Uterus (tissue), 3 donors: ENCODE measurements at regions not wholly inside any gene's neighbourhood (a gene's known extent, or its start where the extent isn't known, plus 50 kb on each side); places are given as distances from the start of the nearest gene placed in this dataset.

Experiments
- DNase-seq, 2 donors: peaks; one replicate each; pipeline ENCODE4 v3.0.0-alpha.2; 2019 to 2020
- H3K27ac ChIP-seq, 2 donors: fragments of 200-600 bp; sonication (generic); 1 replicate in 1 of 2; 2 replicates in 1 of 2; pipeline ENCODE4 v1.5.1; 2016 to 2018
- H3K27me3 ChIP-seq, 2 donors: fragments of 200-600 bp; sonication (generic); one replicate each; pipeline ENCODE4 v1.5.1; 2018 to 2019; ENCODE audit warnings: control low read depth in 1 of 2
- H3K36me3 ChIP-seq, 2 donors: fragments of 200-600 bp; sonication (generic); one replicate each; pipeline ENCODE4 v1.5.1; 2019; ENCODE audit warnings: control low read depth in 1 of 2
- H3K4me1 ChIP-seq, 2 donors: fragments of 200-600 bp; sonication (generic); one replicate each; pipeline ENCODE4 v1.5.1; 2018 to 2019; ENCODE audit warnings: control low read depth in 1 of 2
- H3K4me3 ChIP-seq, 2 donors: fragments of 200-600 bp; sonication (generic); 1 replicate in 1 of 2; 2 replicates in 1 of 2; pipeline ENCODE4 v1.5.1; 2018 to 2019; ENCODE audit warnings: mild to moderate bottlenecking in 1 of 2
- H3K9me3 ChIP-seq, 2 donors: fragments of 200-600 bp; sonication (generic); one replicate each; pipeline ENCODE4 v1.5.1; 2019; ENCODE audit warnings: control low read depth in 1 of 2
- POLR2A ChIP-seq, 2 donors: fragments of 450-650 bp; IDR thresholded peaks; one replicate each; pipeline ENCODE4 v1.6.1; 2016; ENCODE audit warnings: antibody characterized with exemption in 2 of 2, mild to moderate bottlenecking in 1 of 2, moderate library complexity in 1 of 2
- intact Hi-C: fragments of 100-400 bp; cut with DNase I; formaldehyde crosslinking; loops from one replicate; pipeline ENCODE4 v1.15.1; 2023; ENCODE audit warnings: low total_unique reads
- TF ChIP-seq, protein P1 (sequence below), 4 experiments: fragments of 200-600 bp in 2 of 4; fragments of 450-650 bp in 2 of 4; sonication (generic) in 2 of 4; IDR thresholded peaks; one replicate each; pipeline ENCODE4 v1.5.1; 2016 to 2019; ENCODE audit warnings: antibody characterized with exemption in 4 of 4, mild to moderate bottlenecking in 2 of 4, moderate library complexity in 1 of 4
- donor health status: DM: yes; HTN: yes; CAD: no.

DNA sequence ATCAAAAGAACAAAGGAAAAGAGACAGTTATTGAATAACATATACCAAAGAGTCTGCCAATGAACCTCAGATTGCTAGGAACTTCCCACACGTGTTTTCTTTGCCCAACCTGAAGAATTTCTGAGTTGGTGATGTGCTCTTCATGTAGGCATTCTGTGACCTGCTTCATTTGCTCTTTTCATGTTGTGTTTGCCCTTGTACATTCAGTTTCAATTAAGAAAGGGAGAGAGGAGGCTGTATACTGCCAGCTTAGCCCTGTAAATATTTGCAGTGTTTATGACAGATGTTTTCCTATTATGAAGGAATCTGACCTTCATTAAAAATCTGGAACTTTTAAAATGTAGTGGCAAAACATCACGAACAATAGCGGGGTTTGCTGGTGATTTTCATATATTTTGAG, 168.5 kb downstream of the GAS1 start:
- Histone ChIP-seq H3K36me3 (no peaks in the 10 kb centered on the region), H3K4me3 (no peak overlapping the region), H3K4me1 (peaks cover 0 to 7% of the 10 kb centered on the region in 2 donors), H3K27ac (no peak overlapping the region), H3K27me3 (no peaks in the 10 kb centered on the region), H3K9me3 (no peaks in the 10 kb centered on the region)
- TF ChIP-seq, protein P1, sequence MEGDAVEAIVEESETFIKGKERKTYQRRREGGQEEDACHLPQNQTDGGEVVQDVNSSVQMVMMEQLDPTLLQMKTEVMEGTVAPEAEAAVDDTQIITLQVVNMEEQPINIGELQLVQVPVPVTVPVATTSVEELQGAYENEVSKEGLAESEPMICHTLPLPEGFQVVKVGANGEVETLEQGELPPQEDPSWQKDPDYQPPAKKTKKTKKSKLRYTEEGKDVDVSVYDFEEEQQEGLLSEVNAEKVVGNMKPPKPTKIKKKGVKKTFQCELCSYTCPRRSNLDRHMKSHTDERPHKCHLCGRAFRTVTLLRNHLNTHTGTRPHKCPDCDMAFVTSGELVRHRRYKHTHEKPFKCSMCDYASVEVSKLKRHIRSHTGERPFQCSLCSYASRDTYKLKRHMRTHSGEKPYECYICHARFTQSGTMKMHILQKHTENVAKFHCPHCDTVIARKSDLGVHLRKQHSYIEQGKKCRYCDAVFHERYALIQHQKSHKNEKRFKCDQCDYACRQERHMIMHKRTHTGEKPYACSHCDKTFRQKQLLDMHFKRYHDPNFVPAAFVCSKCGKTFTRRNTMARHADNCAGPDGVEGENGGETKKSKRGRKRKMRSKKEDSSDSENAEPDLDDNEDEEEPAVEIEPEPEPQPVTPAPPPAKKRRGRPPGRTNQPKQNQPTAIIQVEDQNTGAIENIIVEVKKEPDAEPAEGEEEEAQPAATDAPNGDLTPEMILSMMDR (IDR thresholded peaks at IDR 0.05): no peak
- no peak for TF ChIP-seq POLR2A (IDR thresholded peaks at IDR 0.05)
- no peak for DNase-seq
- intact Hi-C loops: no loop called here

DNA sequence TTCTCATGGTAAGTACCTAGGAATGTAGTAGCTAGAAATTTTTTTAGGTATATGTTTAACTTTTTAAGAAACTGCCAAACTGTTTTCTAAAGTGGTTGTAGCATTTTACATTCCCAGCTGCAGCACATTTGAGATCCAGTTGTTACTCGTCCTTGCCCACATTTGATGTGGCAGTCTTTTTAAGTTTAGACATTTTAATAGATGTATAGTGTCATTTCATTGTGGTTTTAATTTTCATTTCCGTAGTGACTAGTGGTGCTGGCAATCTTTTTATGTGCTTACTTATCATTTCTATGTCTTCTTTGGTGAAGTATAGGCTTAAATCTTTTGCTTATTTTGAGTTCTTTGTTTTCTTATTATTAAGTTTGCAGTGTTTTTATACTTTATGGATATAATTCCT, 171.6 kb downstream of the GAS1 start:
- H3K9me3 ChIP-seq: no peaks in the 10 kb centered on the region
- DNase-seq: no peak
- intact Hi-C loops: no loop called here
- H3K27me3 ChIP-seq: no peaks in the 10 kb centered on the region
- H3K27ac ChIP-seq: no peak overlapping the region
- no peaks in the 10 kb centered on the region for H3K36me3 ChIP-seq
- TF ChIP-seq, protein P1 (IDR thresholded peaks at IDR 0.05): no peak
- no peak for TF ChIP-seq POLR2A (IDR thresholded peaks at IDR 0.05)
- H3K4me1 ChIP-seq: peaks cover 0 to 7% of the 10 kb centered on the region in 2 donors
- H3K4me3 ChIP-seq: no peak overlapping the region

DNA sequence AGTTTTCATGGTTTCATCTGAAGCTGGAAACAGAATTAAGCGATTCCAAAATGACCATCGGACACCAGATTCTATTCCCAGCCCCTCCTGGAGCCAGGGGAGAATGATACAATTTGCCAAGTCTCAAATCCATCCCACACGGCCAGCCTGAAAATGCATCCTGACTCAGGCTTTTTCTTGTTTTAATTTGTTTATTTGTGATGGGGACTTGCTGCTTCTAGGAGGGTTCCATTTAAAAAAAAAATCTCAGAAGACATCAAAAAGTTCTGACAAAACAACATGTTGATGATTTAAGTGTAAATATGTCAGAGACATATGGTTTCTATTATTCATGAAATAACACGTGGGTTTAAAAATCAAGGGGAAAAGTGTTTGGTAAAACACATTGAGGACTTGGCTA, 173.2 kb downstream of the GAS1 start:
- no peak for DNase-seq
- H3K36me3 ChIP-seq: no peaks in the 10 kb centered on the region
- H3K9me3 ChIP-seq: no peaks in the 10 kb centered on the region
- peak overlapping the region; percentile 57 to 61 for H3K27ac ChIP-seq
- H3K4me3 ChIP-seq: no peak overlapping the region
- TF ChIP-seq POLR2A (IDR thresholded peaks at IDR 0.05): no peak
- TF ChIP-seq, protein P1 (IDR thresholded peaks at IDR 0.05): no peak
- intact Hi-C loops: no loop called here
- H3K4me1 ChIP-seq: peaks cover 0 to 7% of the 10 kb centered on the region in 2 donors
- no peaks in the 10 kb centered on the region for H3K27me3 ChIP-seq

DNA sequence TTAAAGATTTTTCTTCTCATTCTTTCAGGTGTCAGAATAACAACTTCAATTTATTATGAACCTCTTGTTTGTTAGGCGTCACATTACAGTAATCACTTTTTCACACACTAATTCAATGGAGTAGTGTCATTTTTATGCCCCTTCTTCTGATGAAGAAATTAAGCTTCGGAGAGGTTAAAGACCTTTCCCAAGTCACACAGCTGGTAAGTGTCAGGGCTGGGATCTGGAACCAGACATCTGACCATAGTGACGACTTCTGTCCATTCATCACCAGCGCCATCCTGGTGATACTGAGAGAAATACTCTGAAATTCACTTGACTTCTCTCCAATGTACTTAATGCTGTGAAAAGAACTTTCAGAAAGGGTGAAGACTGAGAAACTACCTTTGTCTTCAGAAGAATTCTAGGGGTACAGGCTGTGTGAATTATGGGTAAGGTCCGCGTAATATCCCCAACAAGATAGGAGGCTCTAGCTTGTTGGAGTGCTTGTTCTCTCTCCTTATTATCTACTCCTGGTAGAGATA, 173.8 kb downstream of the GAS1 start:
- Histone ChIP-seq H3K4me1 (peaks cover 0 to 7% of the 10 kb centered on the region in 2 donors), H3K4me3 (no peak overlapping the region), H3K36me3 (no peaks in the 10 kb centered on the region), H3K9me3 (no peaks in the 10 kb centered on the region), H3K27ac (peak overlapping the region; percentile 57 to 61), H3K27me3 (no peaks in the 10 kb centered on the region)
- intact Hi-C loops: no loop called here
- no peak for TF ChIP-seq POLR2A (IDR thresholded peaks at IDR 0.05)
- TF ChIP-seq, protein P1 (IDR thresholded peaks at IDR 0.05): no peak
- no peak for DNase-seq

DNA sequence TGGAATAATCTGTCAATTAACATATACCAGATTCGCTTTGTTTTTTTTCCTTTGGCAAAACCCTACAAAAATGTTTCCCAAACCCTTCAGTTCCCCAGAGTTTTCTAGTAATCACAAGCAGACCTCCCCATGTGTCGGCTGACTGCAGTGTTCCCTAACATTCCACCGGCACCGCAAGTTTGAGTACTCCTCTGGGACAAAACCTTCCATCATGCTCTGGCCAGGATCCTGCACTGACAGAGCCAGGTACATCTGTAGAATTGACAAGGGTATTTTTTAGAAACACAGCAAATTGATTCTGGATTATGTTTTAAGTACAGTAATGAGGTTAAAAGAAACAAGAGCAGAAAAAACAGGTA, 174.7 kb downstream of the GAS1 start:
- Histone ChIP-seq H3K27me3 (no peaks in the 10 kb centered on the region), H3K27ac (no peak overlapping the region), H3K4me3 (no peak overlapping the region), H3K9me3 (no peaks in the 10 kb centered on the region), H3K4me1 (peaks cover 0 to 7% of the 10 kb centered on the region in 2 donors), H3K36me3 (no peaks in the 10 kb centered on the region)
- DNase-seq: no peak
- intact Hi-C loops: no loop called here
- TF ChIP-seq, protein P1 (IDR thresholded peaks at IDR 0.05): no peak
- no peak for TF ChIP-seq POLR2A (IDR thresholded peaks at IDR 0.05)
